ENCODE measurements at regions not wholly inside any gene's neighbourhood (a gene's known extent, or its start where the extent isn't known, plus 50 kb on each side); places are given as distances from the start of the nearest gene placed in this dataset.

GRCh38 chr1:65554829-65555228 is 134.4 kb downstream of the LEPR start:
- no peak for DNase-seq (ENCODE audit: low spot score, unreplicated experiment)
- Mint-ChIP-seq H3K36me3 (ENCODE audit: insufficient read depth) (peaks cover 20% of the 10 kb centered on the region), H3K27ac (peak overlapping the region; percentile 76)

GRCh38 chr1:65558215-65558614 is 137.7 kb downstream of the LEPR start:
- Mint-ChIP-seq H3K4me3 (ENCODE audit: low read depth) (no peak overlapping the region), H3K36me3 (ENCODE audit: insufficient read depth) (no peaks in the 10 kb centered on the region), H3K27ac (no peak overlapping the region), H3K4me1 (ENCODE audit: low read depth) (peaks cover 4% of the 10 kb centered on the region), H3K9me3 (ENCODE audit: low read depth) (peaks cover 8% of the 10 kb centered on the region), H3K27me3 (no peaks in the 10 kb centered on the region)
- no peak for DNase-seq (ENCODE audit: low spot score, unreplicated experiment)
- TF ChIP-seq, protein P1, sequence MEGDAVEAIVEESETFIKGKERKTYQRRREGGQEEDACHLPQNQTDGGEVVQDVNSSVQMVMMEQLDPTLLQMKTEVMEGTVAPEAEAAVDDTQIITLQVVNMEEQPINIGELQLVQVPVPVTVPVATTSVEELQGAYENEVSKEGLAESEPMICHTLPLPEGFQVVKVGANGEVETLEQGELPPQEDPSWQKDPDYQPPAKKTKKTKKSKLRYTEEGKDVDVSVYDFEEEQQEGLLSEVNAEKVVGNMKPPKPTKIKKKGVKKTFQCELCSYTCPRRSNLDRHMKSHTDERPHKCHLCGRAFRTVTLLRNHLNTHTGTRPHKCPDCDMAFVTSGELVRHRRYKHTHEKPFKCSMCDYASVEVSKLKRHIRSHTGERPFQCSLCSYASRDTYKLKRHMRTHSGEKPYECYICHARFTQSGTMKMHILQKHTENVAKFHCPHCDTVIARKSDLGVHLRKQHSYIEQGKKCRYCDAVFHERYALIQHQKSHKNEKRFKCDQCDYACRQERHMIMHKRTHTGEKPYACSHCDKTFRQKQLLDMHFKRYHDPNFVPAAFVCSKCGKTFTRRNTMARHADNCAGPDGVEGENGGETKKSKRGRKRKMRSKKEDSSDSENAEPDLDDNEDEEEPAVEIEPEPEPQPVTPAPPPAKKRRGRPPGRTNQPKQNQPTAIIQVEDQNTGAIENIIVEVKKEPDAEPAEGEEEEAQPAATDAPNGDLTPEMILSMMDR (IDR thresholded peaks at IDR 0.05; ENCODE audit: unreplicated experiment): no peak

More at GRCh38 chr1:65554829-65555228, 134.4 kb downstream of the LEPR start:
- Mint-ChIP-seq H3K9me3 (ENCODE audit: low read depth) (peaks cover 31% of the 10 kb centered on the region), H3K4me3 (ENCODE audit: low read depth) (no peak overlapping the region), H3K27me3 (no peaks in the 10 kb centered on the region), H3K4me1 (ENCODE audit: low read depth) (peaks cover 6% of the 10 kb centered on the region)
- TF ChIP-seq, protein P1 (IDR thresholded peaks at IDR 0.05; ENCODE audit: unreplicated experiment): no peak

DNA sequence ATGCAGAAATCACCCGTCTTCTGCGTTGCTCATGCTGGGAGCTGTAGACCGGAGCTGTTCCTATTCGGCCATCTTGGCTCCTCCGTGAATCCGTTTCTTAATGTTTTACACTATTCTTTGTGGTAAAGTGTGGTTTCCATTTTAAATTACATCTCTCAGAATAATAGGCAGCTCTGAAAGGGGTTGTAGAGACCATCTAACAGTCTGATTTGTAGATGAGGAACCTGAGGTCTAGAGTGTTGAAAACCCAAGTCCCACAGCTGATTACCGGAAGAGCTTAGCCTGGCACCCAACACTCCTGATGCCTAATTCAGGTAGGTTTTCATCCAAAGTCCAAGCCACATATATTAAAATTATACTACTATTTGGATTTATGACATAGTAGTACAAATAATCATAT is 144.0 kb downstream of the LEPR start:
- Mint-ChIP-seq H3K27ac (no peak overlapping the region), H3K27me3 (no peaks in the 10 kb centered on the region), H3K4me1 (ENCODE audit: low read depth) (no peaks in the 10 kb centered on the region), H3K9me3 (ENCODE audit: low read depth) (no peaks in the 10 kb centered on the region), H3K4me3 (ENCODE audit: low read depth) (peak overlapping the region; percentile 55), H3K36me3 (ENCODE audit: insufficient read depth) (peaks cover 2% of the 10 kb centered on the region)
- no peak for DNase-seq (ENCODE audit: low spot score, unreplicated experiment)
- TF ChIP-seq, protein P1 (IDR thresholded peaks at IDR 0.05; ENCODE audit: unreplicated experiment): no peak

GRCh38 chr1:65568285-65568684 is 147.8 kb downstream of the LEPR start:
- no peak for DNase-seq (ENCODE audit: low spot score, unreplicated experiment)
- TF ChIP-seq, protein P1 (IDR thresholded peaks at IDR 0.05; ENCODE audit: unreplicated experiment): no peak
- no peaks in the 10 kb centered on the region for H3K4me1 Mint-ChIP-seq (ENCODE audit: low read depth)
- no peaks in the 10 kb centered on the region for H3K9me3 Mint-ChIP-seq (ENCODE audit: low read depth)
- no peak overlapping the region for H3K27ac Mint-ChIP-seq
- no peak overlapping the region for H3K4me3 Mint-ChIP-seq (ENCODE audit: low read depth)
- H3K27me3 Mint-ChIP-seq: no peaks in the 10 kb centered on the region
- H3K36me3 Mint-ChIP-seq (ENCODE audit: insufficient read depth): peaks cover 2% of the 10 kb centered on the region

- no peaks in the 10 kb centered on the region for H3K4me1 Mint-ChIP-seq (ENCODE audit: low read depth)
- H3K4me3 Mint-ChIP-seq (ENCODE audit: low read depth): no peak overlapping the region
- DNase-seq (ENCODE audit: low spot score, unreplicated experiment): no peak
- H3K27me3 Mint-ChIP-seq: no peaks in the 10 kb centered on the region
- peak overlapping the region; percentile 15 for H3K27ac Mint-ChIP-seq
- H3K9me3 Mint-ChIP-seq (ENCODE audit: low read depth): no peaks in the 10 kb centered on the region
- H3K36me3 Mint-ChIP-seq (ENCODE audit: insufficient read depth): no peaks in the 10 kb centered on the region
- TF ChIP-seq, protein P1 (IDR thresholded peaks at IDR 0.05; ENCODE audit: unreplicated experiment): no peak
Measured at GRCh38 chr1:65572701-65573421, 152.4 kb downstream of the LEPR start.

All from progenitor cell of endocrine pancreas (in vitro differentiated cells).